ENCODE measurements at regions not wholly inside any gene's neighbourhood (a gene's known extent, or its start where the extent isn't known, plus 50 kb on each side); places are given as distances from the start of the nearest gene placed in this dataset.
"Not testable (repeated sequence)": the region's sequence is repeated elsewhere in the genome, so short reads cannot be mapped to it uniquely, and the experiment has no call there.

- no peak for DNase-seq (ENCODE audit: low read depth in 3 of 3, low spot score in 1 of 3)
Observed at GRCh38 chr1:244294599-244295224, 157.0 kb downstream of the ADSS2 start.

GRCh38 chr1:244296003-244296402 lies 155.7 kb downstream of the ADSS2 start:
- DNase-seq (ENCODE audit: low read depth in 3 of 3, low spot score in 1 of 3), result no peak

- no peak for DNase-seq (ENCODE audit: low read depth in 3 of 3, low spot score in 1 of 3)
Observed at GRCh38 chr1:244296447-244296846, 155.3 kb downstream of the ADSS2 start.

GRCh38 chr1:244297087-244297486 lies 154.6 kb downstream of the ADSS2 start:
- no peak for DNase-seq (ENCODE audit: low read depth in 3 of 3, low spot score in 1 of 3)

- DNase-seq (ENCODE audit: low read depth in 3 of 3, low spot score in 1 of 3), result no peak
Observed at GRCh38 chr1:244297616-244298015, 154.1 kb downstream of the ADSS2 start.

GRCh38 chr1:244300029-244300375 lies 151.7 kb downstream of the ADSS2 start:
- not testable (repeated sequence) for DNase-seq (ENCODE audit: low read depth in 3 of 3, low spot score in 1 of 3)

- no peak for DNase-seq (ENCODE audit: low read depth in 3 of 3, low spot score in 1 of 3)
Observed at GRCh38 chr1:244301595-244302130, 150.0 kb downstream of the ADSS2 start.

GRCh38 chr1:244302876-244303609 lies 148.7 kb downstream of the ADSS2 start:
- no peak for DNase-seq (ENCODE audit: low read depth in 3 of 3, low spot score in 1 of 3)

- no peak for DNase-seq (ENCODE audit: low read depth in 3 of 3, low spot score in 1 of 3)
Observed at GRCh38 chr1:244303610-244303969, 148.1 kb downstream of the ADSS2 start.

- no peak for DNase-seq (ENCODE audit: low read depth in 3 of 3, low spot score in 1 of 3)
Observed at GRCh38 chr1:244304156-244304555, 147.6 kb downstream of the ADSS2 start.

- no peak for DNase-seq (ENCODE audit: low read depth in 3 of 3, low spot score in 1 of 3)
Observed at GRCh38 chr1:244304656-244305055, 147.1 kb downstream of the ADSS2 start.

- DNase-seq (ENCODE audit: low read depth in 3 of 3, low spot score in 1 of 3), result no peak
Observed at GRCh38 chr1:244305776-244306341, 145.8 kb downstream of the ADSS2 start.

GRCh38 chr1:244306544-244306943 lies 145.2 kb downstream of the ADSS2 start:
- DNase-seq (ENCODE audit: low read depth in 3 of 3, low spot score in 1 of 3), result no peak

GRCh38 chr1:244309191-244309590 lies 142.5 kb downstream of the ADSS2 start:
- not testable (repeated sequence) for DNase-seq (ENCODE audit: low read depth in 3 of 3, low spot score in 1 of 3)

GRCh38 chr1:244311784-244312532 lies 139.8 kb downstream of the ADSS2 start:
- no peak for DNase-seq (ENCODE audit: low read depth in 3 of 3, low spot score in 1 of 3)

- no peak for DNase-seq (ENCODE audit: low read depth in 3 of 3, low spot score in 1 of 3)
Observed at GRCh38 chr1:244313346-244313745, 138.4 kb downstream of the ADSS2 start.

- DNase-seq (ENCODE audit: low read depth in 3 of 3, low spot score in 1 of 3), result no peak
Observed at GRCh38 chr1:244314921-244315559, 136.7 kb downstream of the ADSS2 start.

GRCh38 chr1:244315996-244316395 lies 135.7 kb downstream of the ADSS2 start:
- no peak for DNase-seq (ENCODE audit: low read depth in 3 of 3, low spot score in 1 of 3)

GRCh38 chr1:244316407-244316806 lies 135.3 kb downstream of the ADSS2 start:
- no peak for DNase-seq (ENCODE audit: low read depth in 3 of 3, low spot score in 1 of 3)

- no peak for DNase-seq (ENCODE audit: low read depth in 3 of 3, low spot score in 1 of 3)
Observed at GRCh38 chr1:244316986-244317655, 134.6 kb downstream of the ADSS2 start.

- no peak for DNase-seq (ENCODE audit: low read depth in 3 of 3, low spot score in 1 of 3)
Observed at GRCh38 chr1:244318078-244318477, 133.6 kb downstream of the ADSS2 start.

Data from stimulated activated CD4-positive, alpha-beta T cell treated with anti-CD3 and anti-CD28 coated beads, TNF-alpha, amount 100 ng/mL, for 1 hour (primary cell).